ENCODE measurements at regions not wholly inside any gene's neighbourhood (a gene's known extent, or its start where the extent isn't known, plus 50 kb on each side); places are given as distances from the start of the nearest gene placed in this dataset.

GRCh38 chr2:66362701-66363100, 72.2 kb upstream of the MEIS1 start:
- no peak for TF ChIP-seq CTCF (IDR thresholded peaks at IDR 0.05; ENCODE audit: low read depth, low read length, missing control alignments)
- no peak for DNase-seq (ENCODE audit: extremely low read depth, low read depth)
- no peak overlapping the region for H3K4me3 ChIP-seq (replicated peaks; ENCODE audit: low read depth, low read length)

GRCh38 chr2:66346231-66346664, 88.7 kb upstream of the MEIS1 start:
- no peak overlapping the region for H3K4me3 ChIP-seq (replicated peaks; ENCODE audit: low read depth, low read length)
- DNase-seq (ENCODE audit: extremely low read depth, low read depth) = no peak
- TF ChIP-seq CTCF (IDR thresholded peaks at IDR 0.05; ENCODE audit: low read depth, low read length, missing control alignments) = no peak

DNA sequence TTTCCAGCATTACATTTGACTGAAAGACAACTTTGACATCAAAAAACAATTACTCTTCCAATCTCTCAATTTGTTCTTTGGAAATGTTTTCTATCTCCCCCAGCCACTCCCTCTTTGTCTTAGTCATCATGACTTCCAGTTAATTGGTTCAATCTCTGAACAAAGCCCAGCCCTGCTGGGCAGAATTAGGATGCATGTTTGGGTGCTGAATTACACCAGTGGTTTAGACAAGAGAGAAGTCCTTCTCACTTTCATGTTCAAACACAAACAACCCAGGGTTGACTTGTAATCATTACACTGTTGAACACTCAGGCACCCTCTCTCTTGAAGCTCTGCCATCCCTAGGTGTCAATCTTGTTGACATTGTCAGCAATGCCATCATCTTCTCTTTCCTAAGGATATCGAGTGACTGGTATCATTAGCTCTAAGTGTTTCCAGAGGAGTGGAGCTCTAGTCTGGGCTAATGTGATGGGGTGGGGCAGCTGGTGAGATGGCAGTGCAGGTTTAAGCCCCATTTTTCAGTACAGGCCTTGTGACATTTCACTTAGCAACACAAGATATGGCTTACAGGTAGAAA, 90.8 kb upstream of the MEIS1 start:
- TF ChIP-seq CTCF (IDR thresholded peaks at IDR 0.05; ENCODE audit: low read depth, low read length, missing control alignments) = no peak
- DNase-seq (ENCODE audit: extremely low read depth, low read depth) = no peak
- H3K4me3 ChIP-seq (replicated peaks; ENCODE audit: low read depth, low read length) = no peak overlapping the region

GRCh38 chr2:66343259-66343658, 91.7 kb upstream of the MEIS1 start:
- TF ChIP-seq CTCF (IDR thresholded peaks at IDR 0.05; ENCODE audit: low read depth, low read length, missing control alignments) = no peak
- H3K4me3 ChIP-seq (replicated peaks; ENCODE audit: low read depth, low read length) = no peak overlapping the region
- DNase-seq (ENCODE audit: extremely low read depth, low read depth) = no peak

DNA sequence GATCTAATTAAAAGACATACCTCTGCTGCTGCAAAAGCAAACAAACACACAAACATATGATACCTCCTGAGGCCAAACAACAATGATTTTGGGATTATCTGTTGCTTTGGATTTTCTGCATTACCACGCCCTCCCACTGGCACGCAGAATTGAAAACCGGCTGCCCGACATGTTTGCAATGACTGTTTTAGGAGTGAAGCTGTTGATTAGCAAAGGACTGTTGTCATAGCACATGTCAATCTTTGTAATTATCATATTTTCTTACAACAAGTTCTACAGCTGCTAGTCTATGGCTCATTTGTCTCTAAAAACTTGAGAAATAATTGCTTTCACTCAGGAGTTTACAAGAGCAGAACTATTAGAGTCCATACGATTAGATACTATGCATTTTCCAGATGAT, 94.4 kb upstream of the MEIS1 start:
- DNase-seq (ENCODE audit: extremely low read depth, low read depth) = no peak
- TF ChIP-seq CTCF (IDR thresholded peaks at IDR 0.05; ENCODE audit: low read depth, low read length, missing control alignments) = no peak
- no peak overlapping the region for H3K4me3 ChIP-seq (replicated peaks; ENCODE audit: low read depth, low read length)

GRCh38 chr2:66334237-66335029, 100.5 kb upstream of the MEIS1 start:
- no peak for TF ChIP-seq CTCF (IDR thresholded peaks at IDR 0.05; ENCODE audit: low read depth, low read length, missing control alignments)
- DNase-seq (ENCODE audit: extremely low read depth, low read depth) = no peak
- H3K4me3 ChIP-seq (replicated peaks; ENCODE audit: low read depth, low read length) = no peak overlapping the region

All from HFF-Myc (cell line).